Loucy (cell line): ENCODE measurements at regions not wholly inside any gene's neighbourhood (a gene's known extent, or its start where the extent isn't known, plus 50 kb on each side); places are given as distances from the start of the nearest gene placed in this dataset.

Experiments
- EZH2phosphoT487 ChIP-seq: fragments of 200-600 bp; IDR thresholded peaks from 2 replicates; pipeline ENCODE4 v1.6.1; 2018; ENCODE audit warnings: antibody characterized with exemption, mild to moderate bottlenecking, moderate library complexity, borderline replicate concordance
- TF ChIP-seq, protein P1 (sequence below): fragments of 200-600 bp; sonication (generic); conservative IDR thresholded peaks from 2 replicates; pipeline ENCODE4 v1.5.1; 2014; ENCODE audit warnings: mild to moderate bottlenecking, antibody characterized with exemption, low read length

DNA sequence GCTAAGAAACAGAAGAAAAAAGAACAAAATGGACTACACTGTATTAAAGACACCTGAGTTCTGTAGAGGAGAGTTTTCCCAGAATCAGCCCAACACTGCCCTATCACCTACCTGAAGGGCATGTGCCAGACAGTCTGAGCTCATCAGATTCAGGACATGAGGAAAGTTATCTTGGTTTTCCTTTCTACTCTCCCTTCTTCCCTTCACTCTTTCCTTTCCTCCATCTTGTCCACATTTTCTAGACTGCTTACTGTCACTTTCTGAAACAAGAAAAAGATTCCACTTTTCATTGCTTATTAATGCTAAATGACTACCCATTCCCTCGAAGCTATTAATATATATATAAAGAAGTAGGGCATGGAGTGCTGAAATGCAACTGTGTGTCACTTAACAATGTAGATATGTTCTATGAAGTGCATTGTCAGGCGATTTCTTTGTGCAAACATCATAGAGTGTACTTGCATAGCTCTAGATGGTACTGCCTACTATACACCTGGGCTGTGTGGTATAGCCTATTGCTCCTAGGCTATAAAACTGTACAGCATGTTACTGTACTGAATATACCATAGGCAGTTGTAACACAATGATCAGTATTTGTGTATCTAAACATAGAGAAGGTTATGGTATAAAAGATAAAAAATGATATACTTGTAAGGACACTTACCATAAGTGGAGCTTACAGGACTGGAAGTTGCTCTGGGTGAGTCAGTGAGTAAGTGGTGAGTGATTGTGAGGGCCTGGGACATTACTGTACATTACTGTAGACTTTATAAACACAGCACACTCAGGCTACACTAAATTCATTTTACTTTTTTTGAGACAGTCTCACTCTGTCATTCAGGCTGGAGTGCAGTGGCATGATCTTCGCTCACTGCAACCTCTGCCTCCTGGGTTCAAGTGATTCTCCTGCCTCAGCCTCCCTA is 145.5 kb upstream of the ITGA6 start:
- TF ChIP-seq, protein P1, sequence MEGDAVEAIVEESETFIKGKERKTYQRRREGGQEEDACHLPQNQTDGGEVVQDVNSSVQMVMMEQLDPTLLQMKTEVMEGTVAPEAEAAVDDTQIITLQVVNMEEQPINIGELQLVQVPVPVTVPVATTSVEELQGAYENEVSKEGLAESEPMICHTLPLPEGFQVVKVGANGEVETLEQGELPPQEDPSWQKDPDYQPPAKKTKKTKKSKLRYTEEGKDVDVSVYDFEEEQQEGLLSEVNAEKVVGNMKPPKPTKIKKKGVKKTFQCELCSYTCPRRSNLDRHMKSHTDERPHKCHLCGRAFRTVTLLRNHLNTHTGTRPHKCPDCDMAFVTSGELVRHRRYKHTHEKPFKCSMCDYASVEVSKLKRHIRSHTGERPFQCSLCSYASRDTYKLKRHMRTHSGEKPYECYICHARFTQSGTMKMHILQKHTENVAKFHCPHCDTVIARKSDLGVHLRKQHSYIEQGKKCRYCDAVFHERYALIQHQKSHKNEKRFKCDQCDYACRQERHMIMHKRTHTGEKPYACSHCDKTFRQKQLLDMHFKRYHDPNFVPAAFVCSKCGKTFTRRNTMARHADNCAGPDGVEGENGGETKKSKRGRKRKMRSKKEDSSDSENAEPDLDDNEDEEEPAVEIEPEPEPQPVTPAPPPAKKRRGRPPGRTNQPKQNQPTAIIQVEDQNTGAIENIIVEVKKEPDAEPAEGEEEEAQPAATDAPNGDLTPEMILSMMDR = no peak
- TF ChIP-seq EZH2phosphoT487 = no peak
